IMR-90 (cell line): ENCODE measurements at regions not wholly inside any gene's neighbourhood (a gene's known extent, or its start where the extent isn't known, plus 50 kb on each side); places are given as distances from the start of the nearest gene placed in this dataset.

Source experiments
- ATAC-seq: fragments of 200-7000 bp; cut with Tn5 transposase; 2 replicates; pipeline ENCODE4 v1.9.1; 2020; ENCODE audit warnings: low read depth, mild to moderate bottlenecking, moderate library complexity
- BruUV-seq: library from RNA; stranded (reverse); fragments of 400-500 nt; replicated peaks from 2 replicates; lab custom pipeline; 2021; lab: Mats Ljungman, UMichigan
- CTCF ChIA-PET: fragments of 300-600 bp; formaldehyde crosslinking; extraction: SDS; loops from one replicate; lab custom pipeline; 2021; ENCODE audit warnings: antibody characterized with exemption; lab: Yijun Ruan, JAX
- POLR2A ChIA-PET: fragments of 300-600 bp; sonication (Branson Sonifier 250); formaldehyde crosslinking; loops from one replicate; lab custom pipeline; 2022; ENCODE audit warnings: antibody characterized with exemption; ENCODE audit not compliant: unreplicated experiment; lab: Charles Lee
- DNase-seq: peaks from one replicate; pipeline ENCODE4 v3.0.0; 2013
- H2AFZ ChIP-seq: replicated peaks from 2 replicates; pipeline ENCODE3; 2013; ENCODE audit warnings: low read length, mild to moderate bottlenecking; ENCODE audit not compliant: poor library complexity
- H2AK5ac ChIP-seq: 2 replicates; pipeline ENCODE4 v1.6.1; 2013; ENCODE audit warnings: low read depth, low read length, inconsistent platforms
- H2AK9ac ChIP-seq: replicated peaks from 2 replicates; pipeline ENCODE3; 2013; ENCODE audit warnings: mild to moderate bottlenecking, low read depth, low read length, moderate library complexity; ENCODE audit not compliant: poor library complexity
- H2BK120ac ChIP-seq: 2 replicates; pipeline ENCODE4 v1.6.1; 2013; ENCODE audit warnings: low read depth, low read length, inconsistent platforms
- H2BK15ac ChIP-seq: 3 replicates; pipeline ENCODE4 v1.6.1; 2013; ENCODE audit warnings: low read depth, low read length, inconsistent platforms
- H2BK20ac ChIP-seq: 2 replicates; pipeline ENCODE4 v1.6.1; 2013; ENCODE audit warnings: low read depth, mild to moderate bottlenecking, inconsistent platforms, low read length, moderate library complexity
- H2BK5ac ChIP-seq: 2 replicates; pipeline ENCODE4 v1.6.1; 2013; ENCODE audit warnings: mild to moderate bottlenecking, low read depth, low read length, inconsistent platforms; ENCODE audit not compliant: poor library complexity, severe bottlenecking
- H3K14ac ChIP-seq: replicated peaks from 2 replicates; pipeline ENCODE4 v1.6.1; 2013; ENCODE audit warnings: low read depth, low read length, inconsistent platforms
- H3K18ac ChIP-seq: 2 replicates; pipeline ENCODE4 v1.6.1; 2013; ENCODE audit warnings: low read depth, low read length, control low read depth
- H3K23ac ChIP-seq: 2 replicates; pipeline ENCODE4 v1.6.1; 2013; ENCODE audit warnings: low read depth, low read length, inconsistent platforms
- H3K27ac ChIP-seq: 2 replicates; pipeline ENCODE4 v1.5.1; 2013; ENCODE audit warnings: mild to moderate bottlenecking, control low read depth, low read length; ENCODE audit not compliant: insufficient read depth
- H3K27me3 ChIP-seq: 2 replicates; pipeline ENCODE4 v1.6.1; 2013; ENCODE audit warnings: low read length; ENCODE audit not compliant: control insufficient read depth, insufficient read depth
- H3K36me3 ChIP-seq: 2 replicates; pipeline ENCODE4 v1.6.1; 2013; ENCODE audit warnings: low read length, mixed read lengths; ENCODE audit not compliant: control insufficient read depth, insufficient read depth
- H3K4ac ChIP-seq: 2 replicates; pipeline ENCODE4 v1.6.1; 2013; ENCODE audit warnings: low read depth, low read length, inconsistent platforms
- H3K4me1 ChIP-seq: 2 replicates; pipeline ENCODE4 v1.6.1; 2013; ENCODE audit warnings: low read length, mixed read lengths; ENCODE audit not compliant: control insufficient read depth, insufficient read depth
- H3K4me2 ChIP-seq: 2 replicates; pipeline ENCODE4 v1.6.1; 2013; ENCODE audit warnings: low read depth, mild to moderate bottlenecking, control low read depth, low read length, moderate library complexity
- H3K4me3 ChIP-seq: 2 replicates; pipeline ENCODE4 v1.5.1; 2013; ENCODE audit warnings: low read depth, mild to moderate bottlenecking, control low read depth, low read length, moderate library complexity; ENCODE audit not compliant: insufficient read depth
- H3K56ac ChIP-seq: 2 replicates; pipeline ENCODE4 v1.6.1; 2013; ENCODE audit warnings: low read length, inconsistent platforms; ENCODE audit not compliant: insufficient read depth; ENCODE audit errors: extremely low read depth
- H3K79me1 ChIP-seq, 2 experiments: 2 replicates each; pipeline ENCODE4 v1.6.1; 2013; ENCODE audit warnings: low read length in 2 of 2, inconsistent platforms in 1 of 2, low read depth in 1 of 2
- H3K9ac ChIP-seq: 2 replicates; pipeline ENCODE4 v1.6.1; 2013; ENCODE audit warnings: low read depth, low read length, control low read depth
- H3K9me1 ChIP-seq: 2 replicates; pipeline ENCODE4 v1.6.1; 2013; ENCODE audit warnings: low read length, inconsistent platforms; ENCODE audit not compliant: insufficient read depth
- H3K9me3 ChIP-seq: 2 replicates; pipeline ENCODE4 v1.6.1; 2013; ENCODE audit warnings: low read length; ENCODE audit not compliant: control insufficient read depth, insufficient read depth
- H4K20me1 ChIP-seq: 2 replicates; pipeline ENCODE4 v1.6.1; 2013; ENCODE audit warnings: low read length, inconsistent platforms; ENCODE audit not compliant: insufficient read depth
- H4K5ac ChIP-seq: 2 replicates; pipeline ENCODE4 v1.6.1; 2013; ENCODE audit warnings: mild to moderate bottlenecking, low read depth, low read length, control low read depth
- H4K8ac ChIP-seq, 2 experiments: 2 replicates each; pipeline ENCODE4 v1.6.1; 2013; ENCODE audit warnings: low read depth in 2 of 2, low read length in 2 of 2, control low read depth in 1 of 2, inconsistent platforms in 1 of 2
- H4K91ac ChIP-seq: 2 replicates; pipeline ENCODE4 v1.6.1; 2013; ENCODE audit warnings: low read depth, low read length, inconsistent platforms; ENCODE audit not compliant: insufficient read depth
- BHLHE40 ChIP-seq: fragments of 150-350 bp; IDR thresholded peaks from 2 replicates; pipeline ENCODE4 v1.6.1; 2016; ENCODE audit warnings: mild to moderate bottlenecking, low read depth, low read length
- CEBPB ChIP-seq: IDR thresholded peaks from 2 replicates; pipeline ENCODE4 v1.6.1; 2012; ENCODE audit warnings: low read depth, low read length, improper control_type of control experiment
- CHD1 ChIP-seq: IDR thresholded peaks from 2 replicates; pipeline ENCODE4 v1.6.1; 2012; ENCODE audit warnings: low read depth, low read length, improper control_type of control experiment
- CTCF ChIP-seq: conservative IDR thresholded peaks from 2 replicates; pipeline ENCODE4 v1.5.1; 2012; ENCODE audit warnings: mild to moderate bottlenecking, low read depth, low read length, improper control_type of control experiment
- ELK1 ChIP-seq: fragments of 150-350 bp; IDR thresholded peaks from 2 replicates; pipeline ENCODE4 v1.6.1; 2016; ENCODE audit warnings: low read depth, mild to moderate bottlenecking, low read length, moderate library complexity, borderline replicate concordance
- FOS ChIP-seq: fragments of 150-350 bp; IDR thresholded peaks from 2 replicates; pipeline ENCODE4 v1.6.1; 2016; ENCODE audit warnings: low read depth, low read length
- MAFK ChIP-seq: IDR thresholded peaks from 2 replicates; pipeline ENCODE4 v1.6.1; 2012; ENCODE audit warnings: low read depth, low read length, improper control_type of control experiment
- MAZ ChIP-seq: IDR thresholded peaks from 2 replicates; pipeline ENCODE4 v1.6.1; 2012; ENCODE audit warnings: low read depth, mild to moderate bottlenecking, low read length, improper control_type of control experiment, moderate library complexity, borderline replicate concordance
- NFE2L2 ChIP-seq: fragments of 150-350 bp; IDR thresholded peaks from 2 replicates; pipeline ENCODE4 v1.6.1; 2016; ENCODE audit warnings: low read depth, mild to moderate bottlenecking, low read length
- POLR2A ChIP-seq: IDR thresholded peaks from 2 replicates; pipeline ENCODE4 v1.6.1; 2012; ENCODE audit warnings: mild to moderate bottlenecking, low read depth, low read length
- RAD21 ChIP-seq: IDR thresholded peaks from 2 replicates; pipeline ENCODE4 v1.6.1; 2012; ENCODE audit warnings: low read length, improper control_type of control experiment
- RCOR1 ChIP-seq: IDR thresholded peaks from 2 replicates; pipeline ENCODE4 v1.6.1; 2012; ENCODE audit warnings: mild to moderate bottlenecking, low read length, improper control_type of control experiment; ENCODE audit not compliant: insufficient replicate concordance
- RFX5 ChIP-seq: IDR thresholded peaks from 2 replicates; pipeline ENCODE4 v1.8.0; 2012; ENCODE audit warnings: low read depth, mild to moderate bottlenecking, low read length, moderate library complexity
- SMC3 ChIP-seq: fragments of 150-350 bp; IDR thresholded peaks from 2 replicates; pipeline ENCODE4 v1.6.1; 2016; ENCODE audit warnings: low read depth, mild to moderate bottlenecking, antibody characterized with exemption, low read length, moderate library complexity
- USF2 ChIP-seq: fragments of 150-350 bp; IDR thresholded peaks from 2 replicates; pipeline ENCODE4 v1.6.1; 2017; ENCODE audit warnings: mild to moderate bottlenecking, antibody characterized with exemption, low read length, low read depth
- WGBS, 2 experiments: methylation state at CpG; one replicate each; pipeline versions ENCODE4 v1.1.5 to v1.1.7; 2013; ENCODE audit warnings: missing lambda C conversion rate in 2 of 2; ENCODE audit not compliant: insufficient read length in 1 of 2; ENCODE audit errors: extremely low coverage in 2 of 2; 5-methylcytosine and 5-hydroxymethylcytosine counted together
- dilution Hi-C: fragments of 300-500 bp; cut with HindIII; formaldehyde crosslinking; loops from one replicate; pipeline ENCODE4 v1.14.3; 2018; ENCODE audit warnings: low sequenced_read_pairs; ENCODE audit not compliant: unreplicated experiment
- in situ Hi-C: fragments of 300-500 bp; cut with MboI; formaldehyde crosslinking; loops from 3 replicates; pipeline ENCODE4 v1.14.3; 2019; ENCODE audit warnings: low sequenced_read_pairs, inconsistent platforms, mixed read lengths
- intact Hi-C: fragments of 100-400 bp; cut with micrococcal nuclease; formaldehyde crosslinking; loops from 2 replicates; pipeline ENCODE4 v1.10.0; 2022

GRCh38 chr9:13728917-13729811, 449.7 kb upstream of the MPDZ start:
- ATAC-seq (no peak), DNase-seq (peak; percentile 29)
- no peak overlapping the region for H4K5ac ChIP-seq
- H3K27ac ChIP-seq: no peak overlapping the region
- in situ Hi-C loops (no loop called here), dilution Hi-C loops (no loop called here), intact Hi-C loops (no loop called here)
- H2BK15ac ChIP-seq: no peak overlapping the region
- H3K23ac ChIP-seq: no peak overlapping the region
- no peaks in the 10 kb centered on the region for H4K20me1 ChIP-seq
- H3K4me3 ChIP-seq: no peak overlapping the region
- no peak overlapping the region for H3K9ac ChIP-seq
- no peak overlapping the region for H3K4me2 ChIP-seq
- H2AK5ac ChIP-seq: no peak overlapping the region
- no peak overlapping the region for H2BK120ac ChIP-seq
- ChIA-PET CTCF (interaction anchor here (0.6 kb wide), 1 partner anchor 706 kb away, joined by 3 read pairs; no protein-coding TSS in a partner anchor), POLR2A (no interaction called here)
- no peaks in the 10 kb centered on the region for H3K79me1 ChIP-seq
- no peak overlapping the region for H4K91ac ChIP-seq
- no peak overlapping the region for H3K56ac ChIP-seq
- H3K14ac ChIP-seq: no peak overlapping the region
- H3K4ac ChIP-seq: no peak overlapping the region
- no peaks in the 10 kb centered on the region for H3K9me1 ChIP-seq
- no peaks in the 10 kb centered on the region for H3K36me3 ChIP-seq
- no TSS peak for BruUV-seq
- no peak overlapping the region for H3K18ac ChIP-seq
- no peak overlapping the region for H2BK20ac ChIP-seq
- 80% methylated on average over 1 of the region's 7 CpGs; no CpG with 5 or more reads in 1 of the 2 experiments for WGBS, 2 experiments
- no peak overlapping the region for H2AK9ac ChIP-seq
- H3K4me1 ChIP-seq: no peaks in the 10 kb centered on the region
- H2BK5ac ChIP-seq: no peak overlapping the region
- no peak overlapping the region for H2AFZ ChIP-seq
- H4K8ac ChIP-seq: no peak overlapping the region
- no peaks in the 10 kb centered on the region; the same call in 1 of the 2 replicates for H3K9me3 ChIP-seq
- H3K27me3 ChIP-seq: peaks cover 3% of the 10 kb centered on the region; the same call in 1 of the 2 replicates
- no peak for TF ChIP-seq BHLHE40
- no peak for TF ChIP-seq CEBPB
- TF ChIP-seq FOS: no peak
- no peak for TF ChIP-seq CTCF
- no peak for TF ChIP-seq POLR2A
- TF ChIP-seq RAD21: no peak
- TF ChIP-seq RCOR1: no peak
- TF ChIP-seq RFX5: no peak
- no peak for TF ChIP-seq NFE2L2
- TF ChIP-seq MAZ: no peak
- TF ChIP-seq CHD1: no peak
- no peak for TF ChIP-seq ELK1
- no peak for TF ChIP-seq MAFK
- TF ChIP-seq SMC3: no peak
- TF ChIP-seq USF2: no peak
